Chondrocyte (in vitro differentiated cells): ENCODE measurements at regions not wholly inside any gene's neighbourhood (a gene's known extent, or its start where the extent isn't known, plus 50 kb on each side); places are given as distances from the start of the nearest gene placed in this dataset.

Experiments used
- DNase-seq: peaks from one replicate; pipeline ENCODE4 v3.0.0; 2021; ENCODE audit warnings: mixed read lengths, low spot score
- H3K27ac Mint-ChIP-seq: one replicate; pipeline ENCODE4 v1.8.0; 2021; ENCODE audit warnings: mild to moderate bottlenecking, moderate library complexity, mixed read lengths; ENCODE audit not compliant: unreplicated experiment
- H3K27me3 Mint-ChIP-seq: 2 replicates; pipeline ENCODE4 v1.8.0; 2021; ENCODE audit warnings: low read depth, mixed read lengths
- H3K36me3 Mint-ChIP-seq: 2 replicates; pipeline ENCODE4 v1.8.0; 2021; ENCODE audit warnings: low read depth, mixed read lengths
- H3K4me1 Mint-ChIP-seq: 2 replicates; pipeline ENCODE4 v1.8.0; 2021; ENCODE audit warnings: low read depth, mild to moderate bottlenecking, mixed read lengths
- H3K4me3 Mint-ChIP-seq: one replicate; pipeline ENCODE4 v1.8.0; 2021; ENCODE audit warnings: mild to moderate bottlenecking, moderate library complexity, mixed read lengths; ENCODE audit not compliant: unreplicated experiment
- H3K9me3 Mint-ChIP-seq: 2 replicates; pipeline ENCODE4 v1.8.0; 2021; ENCODE audit warnings: low read depth, mixed read lengths
- TF ChIP-seq, protein P1 (sequence below): fragments of 200-600 bp; sonication (generic); IDR thresholded peaks from 2 replicates; pipeline ENCODE4 v1.5.0; 2021; ENCODE audit warnings: antibody characterized with exemption, mild to moderate bottlenecking, moderate library complexity

DNA sequence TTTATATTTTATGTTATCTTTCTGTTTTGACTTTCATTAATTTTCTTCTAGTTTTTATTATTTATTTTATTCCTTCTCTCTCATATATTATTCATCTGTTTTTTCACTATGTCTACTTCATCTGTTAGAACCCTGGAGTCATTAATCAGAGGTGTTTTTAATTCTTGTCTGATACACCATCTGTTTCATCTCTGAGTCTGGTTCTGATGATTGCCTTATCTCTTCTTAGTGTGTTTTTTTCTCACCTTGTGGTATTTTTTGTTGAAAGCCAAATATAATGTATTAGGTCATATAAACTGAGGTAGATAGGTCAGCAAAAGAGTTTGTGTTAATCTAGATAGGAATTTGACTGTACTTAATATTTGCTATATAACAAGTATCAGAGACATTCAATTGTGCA lies 1005.7 kb upstream of the NCAM2 start:
- H3K4me1 Mint-ChIP-seq: peaks cover 3% of the 10 kb centered on the region
- no peak overlapping the region for H3K4me3 Mint-ChIP-seq
- DNase-seq: no peak
- no peaks in the 10 kb centered on the region for H3K36me3 Mint-ChIP-seq
- H3K27ac Mint-ChIP-seq: no peak overlapping the region
- H3K27me3 Mint-ChIP-seq: no peaks in the 10 kb centered on the region
- H3K9me3 Mint-ChIP-seq: peaks cover 31% of the 10 kb centered on the region
- TF ChIP-seq, protein P1, sequence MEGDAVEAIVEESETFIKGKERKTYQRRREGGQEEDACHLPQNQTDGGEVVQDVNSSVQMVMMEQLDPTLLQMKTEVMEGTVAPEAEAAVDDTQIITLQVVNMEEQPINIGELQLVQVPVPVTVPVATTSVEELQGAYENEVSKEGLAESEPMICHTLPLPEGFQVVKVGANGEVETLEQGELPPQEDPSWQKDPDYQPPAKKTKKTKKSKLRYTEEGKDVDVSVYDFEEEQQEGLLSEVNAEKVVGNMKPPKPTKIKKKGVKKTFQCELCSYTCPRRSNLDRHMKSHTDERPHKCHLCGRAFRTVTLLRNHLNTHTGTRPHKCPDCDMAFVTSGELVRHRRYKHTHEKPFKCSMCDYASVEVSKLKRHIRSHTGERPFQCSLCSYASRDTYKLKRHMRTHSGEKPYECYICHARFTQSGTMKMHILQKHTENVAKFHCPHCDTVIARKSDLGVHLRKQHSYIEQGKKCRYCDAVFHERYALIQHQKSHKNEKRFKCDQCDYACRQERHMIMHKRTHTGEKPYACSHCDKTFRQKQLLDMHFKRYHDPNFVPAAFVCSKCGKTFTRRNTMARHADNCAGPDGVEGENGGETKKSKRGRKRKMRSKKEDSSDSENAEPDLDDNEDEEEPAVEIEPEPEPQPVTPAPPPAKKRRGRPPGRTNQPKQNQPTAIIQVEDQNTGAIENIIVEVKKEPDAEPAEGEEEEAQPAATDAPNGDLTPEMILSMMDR: no peak

DNA sequence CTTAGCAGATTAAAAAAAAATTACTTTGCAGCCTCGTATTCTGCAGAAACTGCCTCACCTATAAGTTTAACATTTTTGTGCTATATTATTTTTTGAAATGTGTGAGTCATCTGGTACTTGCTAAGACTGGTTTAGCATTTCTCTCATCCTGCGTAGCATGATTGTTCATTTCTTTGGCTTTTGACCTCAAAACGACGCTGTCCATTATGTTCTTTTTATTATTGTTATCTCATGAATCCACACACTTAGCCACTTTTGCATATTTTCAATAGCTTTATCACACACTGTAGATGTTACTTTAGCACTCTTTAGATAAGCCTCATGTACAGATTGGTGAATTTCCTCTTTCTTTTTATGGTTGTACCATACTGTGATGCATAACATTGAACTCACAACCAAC lies 1004.9 kb upstream of the NCAM2 start:
- peaks cover 30% of the 10 kb centered on the region for H3K9me3 Mint-ChIP-seq
- peaks cover 3% of the 10 kb centered on the region for H3K4me1 Mint-ChIP-seq

DNA sequence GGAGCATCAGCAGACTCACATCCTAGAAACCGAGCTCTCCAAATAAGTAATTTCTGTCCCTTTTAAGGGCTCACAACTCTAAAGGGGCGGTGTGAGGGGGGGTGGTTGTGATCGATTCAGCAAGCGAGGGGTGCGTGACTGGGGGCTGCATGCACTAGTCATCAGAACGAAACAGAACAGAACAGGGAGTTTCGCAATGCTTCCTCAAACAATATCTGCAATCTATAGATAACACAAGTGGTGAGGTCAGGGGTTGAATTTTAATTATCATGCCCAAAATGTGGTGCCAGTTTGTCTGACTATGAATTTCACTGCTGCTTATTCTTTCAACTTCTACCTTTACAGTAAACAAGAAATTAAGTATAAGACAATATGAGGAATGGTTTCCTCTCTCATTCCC lies 1003.0 kb upstream of the NCAM2 start:
- Mint-ChIP-seq H3K27me3 (no peaks in the 10 kb centered on the region), H3K27ac (no peak overlapping the region), H3K9me3 (peaks cover 23% of the 10 kb centered on the region)

More for the DNA sequence above, 1004.9 kb upstream of the NCAM2 start:
- no peaks in the 10 kb centered on the region for H3K27me3 Mint-ChIP-seq
- no peak for DNase-seq
- H3K4me3 Mint-ChIP-seq: no peak overlapping the region
- TF ChIP-seq, protein P1: no peak
- H3K27ac Mint-ChIP-seq: no peak overlapping the region
- no peaks in the 10 kb centered on the region for H3K36me3 Mint-ChIP-seq

DNA sequence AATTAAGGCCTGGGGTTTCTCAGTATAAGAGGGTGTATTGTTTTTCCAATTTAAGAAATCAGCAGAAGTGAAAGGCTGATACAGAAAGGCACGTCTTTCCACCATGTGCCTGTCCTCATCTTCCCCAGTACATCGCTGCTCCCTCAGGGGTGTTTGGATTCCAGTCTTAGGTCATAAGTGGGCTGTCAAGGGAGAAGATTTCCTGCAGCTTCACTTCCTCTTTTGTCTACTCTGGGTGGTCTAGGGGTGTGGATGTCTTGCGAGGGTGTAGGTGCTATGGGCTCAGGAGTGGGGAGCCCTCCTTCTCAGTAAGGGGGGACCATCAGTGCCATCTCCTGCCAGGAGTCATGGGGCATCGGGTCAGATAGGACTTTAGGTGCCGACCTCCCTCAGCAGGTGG lies 999.8 kb upstream of the NCAM2 start:
- no peaks in the 10 kb centered on the region for H3K27me3 Mint-ChIP-seq
- H3K9me3 Mint-ChIP-seq: peaks cover 12% of the 10 kb centered on the region
- TF ChIP-seq, protein P1: no peak
- H3K4me1 Mint-ChIP-seq: peaks cover under 1% of the 10 kb centered on the region
- no peak for DNase-seq
- no peak overlapping the region for H3K27ac Mint-ChIP-seq
- no peak overlapping the region for H3K4me3 Mint-ChIP-seq
- H3K36me3 Mint-ChIP-seq: no peaks in the 10 kb centered on the region

More for the DNA sequence above, 1003.0 kb upstream of the NCAM2 start:
- Mint-ChIP-seq H3K4me1 (peaks cover 3% of the 10 kb centered on the region), H3K36me3 (no peaks in the 10 kb centered on the region), H3K4me3 (no peak overlapping the region)
- TF ChIP-seq, protein P1: no peak
- DNase-seq: no peak

DNA sequence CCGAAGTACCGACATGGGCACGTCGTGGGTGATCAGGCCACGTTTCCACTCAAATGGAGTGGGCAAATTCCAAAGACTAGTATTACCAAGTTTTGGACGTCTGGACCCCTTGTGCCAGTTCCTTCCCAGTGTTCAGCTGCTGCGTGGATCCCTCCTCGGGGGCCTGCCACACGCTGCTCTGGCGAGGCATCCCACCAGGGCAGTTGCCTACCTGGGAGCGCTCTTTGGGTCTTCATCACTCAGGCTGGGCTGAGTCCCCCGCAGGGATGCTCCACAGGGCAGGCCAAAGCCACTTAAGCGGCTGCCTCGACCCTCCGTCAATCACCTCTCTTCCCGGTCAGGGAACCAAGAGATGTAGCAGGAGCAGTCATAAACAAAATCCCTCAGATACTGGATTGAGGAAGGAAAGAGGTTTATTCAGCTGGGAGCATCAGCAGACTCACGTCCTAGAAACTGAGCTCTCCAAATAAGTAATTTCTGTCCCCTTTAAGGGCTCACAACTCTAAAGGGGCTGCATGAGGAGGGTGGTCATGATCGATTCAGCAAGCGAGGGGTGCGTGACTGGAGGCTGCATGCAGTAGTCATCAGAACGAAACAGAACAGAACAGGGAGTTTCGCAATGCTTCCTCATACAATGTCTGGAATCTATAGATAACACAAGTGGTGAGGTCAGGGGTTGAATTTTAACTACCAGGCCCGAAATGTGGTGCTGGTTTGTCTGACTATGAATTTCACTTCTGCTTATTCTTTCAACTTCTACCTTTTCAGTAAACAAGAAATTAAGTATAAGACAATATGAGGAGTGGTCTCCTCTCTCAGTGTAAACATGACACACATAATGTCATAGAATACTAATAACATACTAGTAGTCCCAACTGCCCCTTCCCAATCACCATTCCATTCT lies 998.6 kb upstream of the NCAM2 start:
- H3K4me3 Mint-ChIP-seq: no peak overlapping the region
- no peak for DNase-seq
- H3K4me1 Mint-ChIP-seq: no peaks in the 10 kb centered on the region
- no peak overlapping the region for H3K27ac Mint-ChIP-seq
- TF ChIP-seq, protein P1: no peak
- H3K36me3 Mint-ChIP-seq: no peaks in the 10 kb centered on the region
- peaks cover 8% of the 10 kb centered on the region for H3K9me3 Mint-ChIP-seq
- H3K27me3 Mint-ChIP-seq: no peaks in the 10 kb centered on the region
